GM10266 (cell line): ENCODE measurements at regions not wholly inside any gene's neighbourhood (a gene's known extent, or its start where the extent isn't known, plus 50 kb on each side); places are given as distances from the start of the nearest gene placed in this dataset.

Source experiments
- DNase-seq: peaks from one replicate; pipeline ENCODE4 v3.0.0; 2012; ENCODE audit errors: extremely low spot score
- TF ChIP-seq, protein P1 (sequence below): IDR thresholded peaks from 2 replicates; pipeline ENCODE4 v1.5.1; 2012; ENCODE audit warnings: mild to moderate bottlenecking, low read depth; ENCODE audit not compliant: control insufficient read depth, insufficient read depth; ENCODE audit errors: missing control alignments

DNA sequence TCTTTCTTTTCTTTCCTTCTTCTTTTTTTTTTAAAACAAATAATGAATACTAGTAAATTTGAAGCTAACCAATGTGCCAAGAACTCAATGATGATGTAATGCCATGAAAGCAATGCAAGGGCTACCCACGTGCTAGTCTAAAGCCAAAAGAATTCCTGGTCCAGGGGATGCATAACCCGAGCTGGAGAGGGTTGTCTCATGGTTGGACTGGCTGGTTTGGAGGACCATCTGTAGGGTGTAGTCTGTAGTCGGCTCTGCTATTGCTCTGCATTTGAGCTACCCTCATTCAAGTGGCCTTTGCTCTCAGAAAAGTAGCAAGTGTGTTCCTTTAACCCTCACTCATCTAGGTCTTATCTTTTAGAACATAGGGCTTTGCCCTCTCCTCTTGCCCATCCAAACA is 469.6 kb upstream of the CELF4 start:
- DNase-seq = no peak

DNA sequence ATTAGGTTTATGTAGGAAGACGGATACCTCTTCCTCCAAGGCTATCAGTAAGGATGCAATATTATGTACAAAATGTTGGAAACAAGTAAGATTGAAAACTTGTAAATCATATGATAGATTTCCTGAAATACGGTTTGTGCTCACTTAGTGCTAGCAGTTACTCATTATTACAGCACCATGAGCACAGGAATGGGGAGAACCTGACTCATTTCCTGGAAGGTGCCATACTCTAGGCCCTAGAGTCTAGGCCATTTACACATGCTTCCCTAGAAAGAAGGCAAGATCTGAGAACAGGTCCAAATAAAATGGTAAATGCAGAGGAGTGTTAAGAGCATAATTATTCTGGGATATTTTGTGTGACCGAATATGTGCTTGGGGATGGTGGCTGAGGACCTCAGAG is 467.7 kb upstream of the CELF4 start:
- DNase-seq = no peak
- TF ChIP-seq, protein P1, sequence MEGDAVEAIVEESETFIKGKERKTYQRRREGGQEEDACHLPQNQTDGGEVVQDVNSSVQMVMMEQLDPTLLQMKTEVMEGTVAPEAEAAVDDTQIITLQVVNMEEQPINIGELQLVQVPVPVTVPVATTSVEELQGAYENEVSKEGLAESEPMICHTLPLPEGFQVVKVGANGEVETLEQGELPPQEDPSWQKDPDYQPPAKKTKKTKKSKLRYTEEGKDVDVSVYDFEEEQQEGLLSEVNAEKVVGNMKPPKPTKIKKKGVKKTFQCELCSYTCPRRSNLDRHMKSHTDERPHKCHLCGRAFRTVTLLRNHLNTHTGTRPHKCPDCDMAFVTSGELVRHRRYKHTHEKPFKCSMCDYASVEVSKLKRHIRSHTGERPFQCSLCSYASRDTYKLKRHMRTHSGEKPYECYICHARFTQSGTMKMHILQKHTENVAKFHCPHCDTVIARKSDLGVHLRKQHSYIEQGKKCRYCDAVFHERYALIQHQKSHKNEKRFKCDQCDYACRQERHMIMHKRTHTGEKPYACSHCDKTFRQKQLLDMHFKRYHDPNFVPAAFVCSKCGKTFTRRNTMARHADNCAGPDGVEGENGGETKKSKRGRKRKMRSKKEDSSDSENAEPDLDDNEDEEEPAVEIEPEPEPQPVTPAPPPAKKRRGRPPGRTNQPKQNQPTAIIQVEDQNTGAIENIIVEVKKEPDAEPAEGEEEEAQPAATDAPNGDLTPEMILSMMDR = no peak

More for the DNA sequence above, 469.6 kb upstream of the CELF4 start:
- TF ChIP-seq, protein P1 = no peak

DNA sequence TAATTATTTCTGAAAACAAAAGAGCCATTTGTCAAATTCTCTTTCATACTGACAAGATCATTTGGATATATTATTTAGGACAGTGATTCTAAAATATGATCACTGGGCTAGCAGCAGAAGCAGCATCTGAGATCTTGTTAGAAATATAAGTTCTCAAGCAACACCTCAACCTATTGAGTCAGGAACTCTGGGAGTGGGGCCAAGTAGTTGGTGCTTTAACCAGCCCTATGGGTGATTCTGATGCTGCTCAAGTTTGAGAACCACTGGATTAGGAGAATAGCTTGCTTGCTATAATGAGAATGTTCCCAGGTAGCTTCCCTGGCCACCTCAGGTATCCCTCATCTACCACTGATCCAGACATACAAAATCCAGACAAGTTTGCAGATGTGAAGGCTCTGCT is 466.9 kb upstream of the CELF4 start:
- TF ChIP-seq, protein P1 = no peak

DNA sequence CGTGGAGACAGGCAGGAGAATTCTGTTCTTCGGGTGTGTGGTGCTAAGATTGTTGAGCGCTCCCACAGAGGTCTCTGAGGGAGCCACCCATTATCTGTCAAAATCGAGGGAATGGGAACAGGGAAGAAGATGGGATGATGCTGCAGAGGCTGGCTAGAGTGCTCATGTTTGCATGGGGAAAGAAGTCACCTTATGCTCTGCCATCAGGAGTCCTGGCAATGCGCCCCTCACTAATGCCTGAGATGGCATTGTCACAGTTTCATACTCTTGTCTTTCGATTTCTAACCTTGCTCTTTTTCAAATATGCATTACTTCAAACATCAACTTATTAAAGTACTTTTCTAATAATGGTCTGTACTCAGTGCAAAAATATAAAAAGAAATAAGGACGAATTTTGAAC is 463.3 kb upstream of the CELF4 start:
- TF ChIP-seq, protein P1 = no peak
- DNase-seq = no peak

More for the DNA sequence above, 466.9 kb upstream of the CELF4 start:
- no peak for DNase-seq

DNA sequence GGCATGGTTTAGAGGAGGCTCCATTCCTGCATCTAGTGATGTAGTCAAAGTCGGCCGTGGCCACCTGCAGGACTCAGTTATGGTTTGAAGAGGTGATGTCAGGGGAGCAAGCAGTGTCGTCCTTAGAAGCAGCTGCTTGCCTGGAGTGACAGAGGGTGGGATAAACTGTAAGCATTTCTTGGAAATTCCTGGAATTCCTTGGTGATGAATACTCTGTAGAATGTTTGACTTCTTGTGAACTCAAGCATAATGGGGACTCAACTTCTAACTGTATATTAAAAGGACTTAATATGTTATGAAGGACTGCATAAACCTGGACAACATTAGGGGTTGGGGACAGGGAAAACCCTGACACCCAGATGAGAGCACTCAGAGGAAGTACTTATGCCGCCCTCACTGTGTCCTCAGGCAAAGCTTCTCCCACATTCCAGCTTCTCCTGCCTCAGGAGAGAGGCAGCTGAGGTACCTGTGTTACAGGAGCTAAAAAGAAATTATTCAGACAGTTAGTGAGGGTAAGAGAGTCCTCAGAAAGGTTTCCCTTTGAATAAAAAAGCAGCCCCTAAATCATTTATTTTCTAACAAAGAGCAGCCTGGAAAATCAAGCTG is 459.9 kb upstream of the CELF4 start:
- no peak for DNase-seq
- TF ChIP-seq, protein P1 = no peak

DNA sequence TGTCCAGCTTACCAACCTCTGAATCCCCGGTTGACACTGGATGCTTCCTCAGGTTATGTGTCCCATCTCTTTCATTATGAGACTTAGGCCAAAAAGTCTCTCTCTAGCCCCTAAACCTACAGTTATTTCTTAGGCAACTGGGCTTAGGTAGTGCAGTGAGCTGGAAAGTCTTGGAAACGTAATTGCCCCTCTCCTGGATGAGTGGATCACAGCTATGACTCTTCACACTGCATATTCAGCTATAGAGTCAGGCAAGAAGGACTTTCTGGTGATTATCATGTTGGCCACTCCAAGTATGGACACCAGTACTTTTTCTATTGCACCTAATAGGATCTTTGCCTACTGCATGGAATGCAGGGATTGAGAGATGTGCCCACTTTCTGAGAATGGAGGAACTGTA is 458.3 kb upstream of the CELF4 start:
- TF ChIP-seq, protein P1 = no peak
- DNase-seq = no peak

DNA sequence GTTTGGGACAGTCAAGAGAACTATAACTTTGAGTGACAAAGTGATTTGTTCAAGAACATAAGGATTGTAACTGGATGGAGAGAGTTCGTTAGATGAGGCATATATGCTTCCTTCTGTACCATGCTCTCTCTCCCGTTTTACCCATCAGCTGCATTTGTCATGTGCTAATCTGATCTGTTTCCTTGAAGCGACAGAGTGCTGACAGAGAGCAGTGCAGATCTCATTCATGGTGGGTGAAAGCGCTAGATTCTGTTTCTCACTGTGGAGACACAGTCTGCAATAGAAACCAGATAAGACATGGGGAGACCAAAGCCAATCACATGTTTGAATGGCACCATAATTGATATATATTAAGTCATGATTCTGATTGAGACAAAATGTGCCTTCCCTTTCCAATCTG is 456.6 kb upstream of the CELF4 start:
- DNase-seq = no peak

More for the DNA sequence above, 456.6 kb upstream of the CELF4 start:
- TF ChIP-seq, protein P1 = no peak
